ENCODE measurements at regions not wholly inside any gene's neighbourhood (a gene's known extent, or its start where the extent isn't known, plus 50 kb on each side); places are given as distances from the start of the nearest gene placed in this dataset.

GRCh38 chr3:194281766-194282165, 69.4 kb downstream of the CPN2 start:
- Mint-ChIP-seq H3K36me3 (ENCODE audit: insufficient read depth in 1 of 3, low read depth in 3 of 3) (peaks cover 0 to 4% (median 0%) of the 10 kb centered on the region in 3 experiments; a peak in 1 of 7 replicates), H3K4me1 (peaks cover 20 to 23% of the 10 kb centered on the region in 2 experiments), H3K27ac (no peak overlapping the region), H3K4me3 (no peak overlapping the region), H3K27me3 (ENCODE audit: low read depth) (peaks cover 27% of the 10 kb centered on the region), H3K9me3 (no peaks in the 10 kb centered on the region)
- Histone ChIP-seq H3K9me3 (ENCODE audit: control insufficient read depth, low read depth, low read length) (no peaks in the 10 kb centered on the region), H3K56ac (ENCODE audit: insufficient read length, low read depth, low read length) (no peak overlapping the region), H2BK20ac (ENCODE audit: low read depth, low read length, poor library complexity, severe bottlenecking) (no peak overlapping the region), H3K27ac (ENCODE audit: insufficient read length, low read depth, low read length) (no peak overlapping the region), H3K9ac (ENCODE audit: extremely low read depth, insufficient read length, low read length) (no peak overlapping the region), H4K91ac (ENCODE audit: insufficient read length, low read depth, low read length) (no peak overlapping the region), H3K4me1 (ENCODE audit: insufficient read depth, low read length) (peaks cover 5% of the 10 kb centered on the region; the same call in 1 of the 2 replicates), H2AK5ac (ENCODE audit: insufficient read length, low read length) (no peak overlapping the region), H2BK5ac (ENCODE audit: insufficient read length, low read length) (no peak overlapping the region), H4K20me1 (ENCODE audit: control insufficient read depth, insufficient read depth, insufficient read length) (no peaks in the 10 kb centered on the region), H2BK120ac (ENCODE audit: low read depth, low read length, poor library complexity, severe bottlenecking) (no peak overlapping the region), H3K23me2 (ENCODE audit: insufficient read length, low read depth, low read length, poor library complexity, severe bottlenecking) (peaks cover 4% of the 10 kb centered on the region), H3T11ph (ENCODE audit: low read length) (no peak overlapping the region), H3K4ac (ENCODE audit: low read depth, low read length) (no peak overlapping the region), H3K27me3 (ENCODE audit: insufficient read depth, low read length) (no peaks in the 10 kb centered on the region), H2BK12ac (ENCODE audit: insufficient read length, low read depth, low read length) (no peak overlapping the region), H3K79me1 (ENCODE audit: insufficient read depth, low read depth, low read length, poor library complexity, severe bottlenecking) (no peaks in the 10 kb centered on the region), H4K8ac (replicated peaks; ENCODE audit: insufficient read length, low read depth, low read length) (no peak overlapping the region), H3K79me2 (ENCODE audit: insufficient read depth, low read length) (no peaks in the 10 kb centered on the region), H3K4me2 (ENCODE audit: insufficient read depth, insufficient read length, low read length) (no peak overlapping the region), H3K18ac (ENCODE audit: insufficient read length, low read depth, low read length) (no peak overlapping the region), H3K23ac (ENCODE audit: insufficient read length, low read depth, low read length) (no peak overlapping the region), H3K14ac (ENCODE audit: insufficient read depth, low read length) (no peak overlapping the region), H2BK15ac (ENCODE audit: low read depth, low read length) (no peak overlapping the region), H4K5ac (ENCODE audit: insufficient read length, low read depth, low read length) (no peak overlapping the region), H2AFZ (ENCODE audit: low read length) (no peak overlapping the region)
- DNase-seq: peak; percentile 8
- TF ChIP-seq, protein P1, sequence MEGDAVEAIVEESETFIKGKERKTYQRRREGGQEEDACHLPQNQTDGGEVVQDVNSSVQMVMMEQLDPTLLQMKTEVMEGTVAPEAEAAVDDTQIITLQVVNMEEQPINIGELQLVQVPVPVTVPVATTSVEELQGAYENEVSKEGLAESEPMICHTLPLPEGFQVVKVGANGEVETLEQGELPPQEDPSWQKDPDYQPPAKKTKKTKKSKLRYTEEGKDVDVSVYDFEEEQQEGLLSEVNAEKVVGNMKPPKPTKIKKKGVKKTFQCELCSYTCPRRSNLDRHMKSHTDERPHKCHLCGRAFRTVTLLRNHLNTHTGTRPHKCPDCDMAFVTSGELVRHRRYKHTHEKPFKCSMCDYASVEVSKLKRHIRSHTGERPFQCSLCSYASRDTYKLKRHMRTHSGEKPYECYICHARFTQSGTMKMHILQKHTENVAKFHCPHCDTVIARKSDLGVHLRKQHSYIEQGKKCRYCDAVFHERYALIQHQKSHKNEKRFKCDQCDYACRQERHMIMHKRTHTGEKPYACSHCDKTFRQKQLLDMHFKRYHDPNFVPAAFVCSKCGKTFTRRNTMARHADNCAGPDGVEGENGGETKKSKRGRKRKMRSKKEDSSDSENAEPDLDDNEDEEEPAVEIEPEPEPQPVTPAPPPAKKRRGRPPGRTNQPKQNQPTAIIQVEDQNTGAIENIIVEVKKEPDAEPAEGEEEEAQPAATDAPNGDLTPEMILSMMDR (conservative IDR thresholded peaks at IDR 0.05): no peak
- no CpG with 5 or more reads among the region's 10 CpGs for WGBS (ENCODE audit: extremely low coverage, insufficient read length, low lambda C conversion rate)

Measured in H9 (cell line).